ENCODE measurements at regions not wholly inside any gene's neighbourhood (a gene's known extent, or its start where the extent isn't known, plus 50 kb on each side); places are given as distances from the start of the nearest gene placed in this dataset.

DNA sequence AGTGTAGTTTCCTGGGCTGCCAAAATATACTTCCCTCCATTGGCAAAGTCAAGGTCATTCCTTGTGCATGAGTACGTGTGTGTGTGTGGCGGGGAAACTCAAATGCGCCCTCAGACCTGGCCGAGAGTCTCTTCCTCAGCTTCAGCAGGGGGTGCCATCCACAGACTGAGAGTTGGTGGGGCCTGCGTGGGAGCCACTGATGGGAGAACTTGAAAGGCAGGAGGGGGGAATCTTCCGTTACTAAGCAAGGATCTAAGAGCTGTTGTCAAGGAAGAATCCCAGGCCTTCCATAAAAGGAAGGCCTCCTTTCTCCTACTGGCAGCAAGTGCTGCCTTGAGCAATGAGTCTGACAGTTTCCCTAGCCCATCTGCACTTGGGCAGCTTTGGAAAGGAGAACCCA is 274.9 kb downstream of the EMP1 start:
- Mint-ChIP-seq H3K4me3 (no peak overlapping the region), H3K27me3 (peaks cover 8% of the 10 kb centered on the region), H3K27ac (no peak overlapping the region), H3K9me3 (no peaks in the 10 kb centered on the region), H3K36me3 (no peaks in the 10 kb centered on the region), H3K4me1 (no peaks in the 10 kb centered on the region)

DNA sequence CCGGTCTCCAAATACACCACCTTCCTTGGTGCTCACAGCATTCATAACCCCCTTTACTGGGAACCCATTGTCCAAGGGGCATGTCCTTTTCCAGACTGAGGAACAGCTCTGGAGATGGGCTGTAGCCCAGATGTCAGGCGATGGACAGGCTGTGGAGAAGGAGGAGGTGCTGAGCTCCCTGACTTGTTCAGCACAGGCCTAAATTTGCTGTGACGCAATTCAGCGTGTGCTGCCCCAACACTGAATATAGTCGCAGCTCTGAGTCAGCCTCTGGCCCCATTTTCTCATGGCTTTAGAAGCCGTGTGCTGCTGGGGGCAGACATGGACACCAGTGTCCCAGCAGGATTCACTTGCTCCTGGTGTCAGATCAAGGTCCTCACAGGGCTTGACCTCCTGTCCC is 269.1 kb downstream of the EMP1 start:
- Mint-ChIP-seq H3K9me3 (no peaks in the 10 kb centered on the region), H3K4me1 (no peaks in the 10 kb centered on the region), H3K4me3 (no peak overlapping the region), H3K36me3 (no peaks in the 10 kb centered on the region), H3K27me3 (peaks cover 3% of the 10 kb centered on the region), H3K27ac (no peak overlapping the region)

DNA sequence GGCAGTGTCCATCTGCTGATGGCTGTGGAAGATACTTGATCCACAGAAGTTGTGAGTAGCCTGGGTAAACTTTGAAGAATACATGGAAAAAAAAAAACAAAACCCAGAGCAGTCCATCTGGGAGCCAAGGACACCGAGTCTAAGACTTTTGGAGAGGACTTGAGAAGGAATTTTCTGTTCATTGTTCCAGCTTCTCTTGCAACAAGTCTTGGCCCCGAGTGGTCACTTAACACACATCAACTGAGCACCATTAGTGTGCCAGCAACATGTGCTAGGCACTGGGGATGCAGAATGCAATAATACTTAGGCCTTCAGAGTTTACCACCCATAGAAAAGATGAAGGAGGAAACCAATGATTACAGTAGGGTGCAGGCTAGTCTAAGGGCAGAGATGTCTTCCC is 266.7 kb downstream of the EMP1 start:
- no peaks in the 10 kb centered on the region for H3K36me3 Mint-ChIP-seq
- no peaks in the 10 kb centered on the region for H3K4me1 Mint-ChIP-seq
- peaks cover 7% of the 10 kb centered on the region for H3K27me3 Mint-ChIP-seq
- H3K9me3 Mint-ChIP-seq, result peaks cover 5% of the 10 kb centered on the region
- no peak overlapping the region for H3K27ac Mint-ChIP-seq
- H3K4me3 Mint-ChIP-seq, result no peak overlapping the region

GRCh38 chr12:13462450-13462849 is 265.9 kb downstream of the EMP1 start:
- Mint-ChIP-seq H3K9me3 (peaks cover 5% of the 10 kb centered on the region), H3K36me3 (no peaks in the 10 kb centered on the region), H3K4me3 (no peak overlapping the region), H3K27me3 (peaks cover 8% of the 10 kb centered on the region), H3K27ac (no peak overlapping the region), H3K4me1 (no peaks in the 10 kb centered on the region)

GRCh38 chr12:13455778-13456144 is 259.2 kb downstream of the EMP1 start:
- Mint-ChIP-seq H3K4me1 (no peaks in the 10 kb centered on the region), H3K27ac (no peak overlapping the region), H3K27me3 (peaks cover 7% of the 10 kb centered on the region), H3K4me3 (no peak overlapping the region), H3K9me3 (peaks cover 5% of the 10 kb centered on the region), H3K36me3 (no peaks in the 10 kb centered on the region)

DNA sequence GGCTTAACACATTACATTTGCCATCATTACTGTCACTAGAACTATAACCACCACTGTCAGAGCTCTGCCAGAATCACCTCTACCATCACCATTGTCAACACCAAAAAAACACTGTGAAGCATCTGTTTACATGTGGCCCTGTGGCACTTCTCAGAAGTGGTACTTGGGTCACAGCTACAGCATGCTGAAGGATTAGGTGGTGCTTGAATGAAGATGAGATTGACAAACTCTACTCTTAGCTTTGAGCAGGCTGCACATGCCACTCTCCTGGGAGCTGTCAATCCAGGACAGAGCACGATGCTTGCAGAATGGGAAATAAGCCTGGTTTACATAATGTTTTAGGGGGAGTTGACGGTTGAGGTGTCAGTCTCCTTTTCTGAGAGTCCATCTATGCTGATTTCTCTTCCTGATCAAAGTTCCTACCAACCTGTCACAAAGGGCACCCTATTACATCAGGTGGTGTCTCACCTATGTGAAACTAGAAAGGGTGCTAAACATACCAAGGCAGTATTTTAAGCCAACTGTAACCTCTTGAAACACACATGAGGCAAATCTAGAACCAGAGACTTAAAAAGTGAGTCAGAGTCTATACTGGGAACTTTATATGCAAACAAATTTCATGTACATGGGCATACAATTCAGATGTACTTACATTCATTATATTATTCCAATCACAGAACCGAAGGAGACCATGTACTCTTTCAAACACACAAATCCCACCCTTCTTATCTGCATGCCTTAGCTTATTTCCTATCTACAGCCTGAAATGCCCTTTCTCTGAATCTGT is 258.7 kb downstream of the EMP1 start:
- Mint-ChIP-seq H3K4me1 (no peaks in the 10 kb centered on the region), H3K36me3 (no peaks in the 10 kb centered on the region), H3K27ac (no peak overlapping the region)

GRCh38 chr12:13452955-13453570 is 256.5 kb downstream of the EMP1 start:
- Mint-ChIP-seq H3K4me3 (no peak overlapping the region), H3K27me3 (peaks cover 3% of the 10 kb centered on the region), H3K27ac (no peak overlapping the region), H3K9me3 (no peaks in the 10 kb centered on the region), H3K4me1 (no peaks in the 10 kb centered on the region), H3K36me3 (no peaks in the 10 kb centered on the region)

More for the DNA sequence above, 258.7 kb downstream of the EMP1 start:
- Mint-ChIP-seq H3K9me3 (peaks cover 5% of the 10 kb centered on the region), H3K4me3 (no peak overlapping the region), H3K27me3 (peaks cover 7% of the 10 kb centered on the region)

DNA sequence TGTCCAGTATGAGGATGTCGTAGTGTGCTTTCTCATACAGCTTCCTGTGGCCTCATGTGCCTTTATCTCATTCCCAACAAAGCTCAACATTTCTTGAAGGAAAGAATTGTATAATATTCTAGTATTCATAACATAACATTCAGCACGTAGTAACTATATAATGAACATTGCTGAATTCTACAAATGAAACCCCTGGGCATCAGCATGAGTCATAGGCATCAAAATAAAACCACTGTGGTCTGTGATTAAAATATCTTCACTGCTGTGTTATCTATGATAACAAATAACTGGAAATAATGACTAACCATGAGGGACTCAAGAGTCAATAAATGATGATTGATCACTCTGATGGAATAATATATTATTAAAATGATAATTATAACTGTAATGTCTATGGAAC is 255.2 kb downstream of the EMP1 start:
- Mint-ChIP-seq H3K4me1 (no peaks in the 10 kb centered on the region), H3K9me3 (no peaks in the 10 kb centered on the region), H3K4me3 (no peak overlapping the region), H3K27ac (no peak overlapping the region), H3K27me3 (peaks cover 2% of the 10 kb centered on the region), H3K36me3 (no peaks in the 10 kb centered on the region)

GRCh38 chr12:13450231-13451080 is 253.9 kb downstream of the EMP1 start:
- H3K4me3 Mint-ChIP-seq, result no peak overlapping the region
- no peaks in the 10 kb centered on the region for H3K4me1 Mint-ChIP-seq
- peaks cover 2% of the 10 kb centered on the region for H3K9me3 Mint-ChIP-seq
- H3K27me3 Mint-ChIP-seq, result no peaks in the 10 kb centered on the region
- H3K36me3 Mint-ChIP-seq, result no peaks in the 10 kb centered on the region
- H3K27ac Mint-ChIP-seq, result no peak overlapping the region

- Mint-ChIP-seq H3K27ac (no peak overlapping the region), H3K9me3 (peaks cover 7% of the 10 kb centered on the region), H3K4me3 (no peak overlapping the region), H3K36me3 (no peaks in the 10 kb centered on the region), H3K4me1 (no peaks in the 10 kb centered on the region), H3K27me3 (peaks cover 3% of the 10 kb centered on the region)
These were observed 247.6 kb downstream of the EMP1 start for GRCh38 chr12:13444076-13444475.

- Mint-ChIP-seq H3K9me3 (peaks cover 7% of the 10 kb centered on the region), H3K27ac (no peak overlapping the region), H3K36me3 (no peaks in the 10 kb centered on the region), H3K27me3 (peaks cover 3% of the 10 kb centered on the region), H3K4me1 (no peaks in the 10 kb centered on the region), H3K4me3 (no peak overlapping the region)
These were observed 247.0 kb downstream of the EMP1 start for GRCh38 chr12:13443498-13443897.

DNA sequence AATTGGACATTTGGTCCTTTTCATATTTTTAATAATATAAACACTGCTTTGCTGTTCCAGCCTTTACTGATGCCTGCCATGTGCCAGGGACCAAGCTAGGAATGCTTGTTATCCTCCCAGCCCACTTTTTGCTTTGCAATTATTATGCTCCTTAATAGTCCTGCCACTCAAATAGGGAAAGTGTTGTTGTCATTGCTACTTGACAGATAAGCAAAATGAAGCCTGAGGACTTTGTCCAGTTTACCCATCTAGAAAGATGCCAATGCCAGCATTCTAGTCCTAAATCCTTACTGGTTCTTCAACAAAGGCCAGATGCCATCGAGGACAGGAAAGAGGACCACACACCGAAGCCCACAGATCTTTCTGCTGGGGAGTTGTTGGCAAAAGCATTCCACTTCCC is 246.5 kb downstream of the EMP1 start:
- Mint-ChIP-seq H3K27ac (no peak overlapping the region), H3K9me3 (peaks cover 7% of the 10 kb centered on the region)

DNA sequence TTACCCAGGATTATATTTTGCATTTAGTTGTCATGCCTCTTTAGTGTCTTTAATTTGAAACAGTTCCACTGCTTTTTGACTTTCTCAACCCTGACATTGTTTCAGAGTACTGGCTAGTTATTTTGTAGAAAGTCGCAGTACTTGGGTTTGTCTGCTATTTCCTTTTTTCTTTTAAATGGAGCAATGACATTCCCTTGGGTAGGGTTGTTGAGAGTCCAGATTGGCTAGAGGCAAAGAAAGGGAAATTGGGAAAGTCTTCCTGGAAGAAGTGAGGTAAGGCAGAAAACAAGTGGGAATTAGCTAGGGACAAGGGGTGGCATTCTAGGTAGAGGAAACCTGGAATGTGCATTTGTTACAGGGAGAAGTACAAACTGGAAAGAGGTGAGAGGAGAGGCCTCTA is 245.9 kb downstream of the EMP1 start:
- Mint-ChIP-seq H3K4me3 (no peak overlapping the region), H3K9me3 (peaks cover 7% of the 10 kb centered on the region), H3K27ac (no peak overlapping the region), H3K27me3 (peaks cover 3% of the 10 kb centered on the region), H3K36me3 (no peaks in the 10 kb centered on the region), H3K4me1 (no peaks in the 10 kb centered on the region)

More for the DNA sequence above, 246.5 kb downstream of the EMP1 start:
- Mint-ChIP-seq H3K4me3 (no peak overlapping the region), H3K4me1 (no peaks in the 10 kb centered on the region), H3K27me3 (peaks cover 3% of the 10 kb centered on the region), H3K36me3 (no peaks in the 10 kb centered on the region)

- H3K27me3 Mint-ChIP-seq, result peaks cover 5% of the 10 kb centered on the region
- H3K4me3 Mint-ChIP-seq, result no peak overlapping the region
- H3K4me1 Mint-ChIP-seq, result no peaks in the 10 kb centered on the region
- no peak overlapping the region for H3K27ac Mint-ChIP-seq
- peaks cover 7% of the 10 kb centered on the region for H3K9me3 Mint-ChIP-seq
- H3K36me3 Mint-ChIP-seq, result no peaks in the 10 kb centered on the region
These were observed 244.3 kb downstream of the EMP1 start for GRCh38 chr12:13440844-13441243.

DNA sequence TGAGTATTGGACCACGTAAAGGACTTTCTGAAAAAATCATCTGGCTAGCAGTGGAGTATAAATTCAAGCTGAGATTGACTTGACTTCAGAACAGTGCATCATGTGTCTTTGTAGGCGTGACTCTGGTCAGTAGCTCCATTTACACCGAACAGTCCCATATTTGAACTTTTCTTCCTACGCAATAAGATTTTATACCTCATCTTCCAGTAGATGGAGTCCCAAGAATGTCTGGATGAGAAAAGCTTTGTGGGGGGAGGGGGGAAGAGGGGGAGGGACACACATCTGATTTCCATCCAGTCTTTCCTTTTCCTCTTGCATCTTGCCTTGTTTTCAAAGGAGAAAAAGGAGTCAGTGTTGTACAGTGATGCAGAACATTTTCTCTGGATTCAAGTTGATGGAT is 241.0 kb downstream of the EMP1 start:
- Mint-ChIP-seq H3K4me3 (no peak overlapping the region), H3K4me1 (no peaks in the 10 kb centered on the region), H3K27ac (no peak overlapping the region), H3K36me3 (no peaks in the 10 kb centered on the region), H3K9me3 (no peaks in the 10 kb centered on the region), H3K27me3 (peaks cover 5% of the 10 kb centered on the region)

All from activated naive CD4-positive, alpha-beta T cell treated with anti-CD3 and anti-CD28 coated beads, Interleukin-2, amount 50 U/mL, for 24 hours (primary cell).